Uterus (tissue), 3 donors: ENCODE measurements at regions not wholly inside any gene's neighbourhood (a gene's known extent, or its start where the extent isn't known, plus 50 kb on each side); places are given as distances from the start of the nearest gene placed in this dataset.

Experiments used
- DNase-seq, 2 donors: peaks; one replicate each; pipeline ENCODE4 v3.0.0-alpha.2; 2019 to 2020
- H3K27ac ChIP-seq, 2 donors: fragments of 200-600 bp; sonication (generic); 1 replicate in 1 of 2; 2 replicates in 1 of 2; pipeline ENCODE4 v1.5.1; 2016 to 2018
- H3K27me3 ChIP-seq, 2 donors: fragments of 200-600 bp; sonication (generic); one replicate each; pipeline ENCODE4 v1.5.1; 2018 to 2019; ENCODE audit warnings: control low read depth in 1 of 2
- H3K36me3 ChIP-seq, 2 donors: fragments of 200-600 bp; sonication (generic); one replicate each; pipeline ENCODE4 v1.5.1; 2019; ENCODE audit warnings: control low read depth in 1 of 2
- H3K4me1 ChIP-seq, 2 donors: fragments of 200-600 bp; sonication (generic); one replicate each; pipeline ENCODE4 v1.5.1; 2018 to 2019; ENCODE audit warnings: control low read depth in 1 of 2
- H3K4me3 ChIP-seq, 2 donors: fragments of 200-600 bp; sonication (generic); 1 replicate in 1 of 2; 2 replicates in 1 of 2; pipeline ENCODE4 v1.5.1; 2018 to 2019; ENCODE audit warnings: mild to moderate bottlenecking in 1 of 2
- H3K9me3 ChIP-seq, 2 donors: fragments of 200-600 bp; sonication (generic); one replicate each; pipeline ENCODE4 v1.5.1; 2019; ENCODE audit warnings: control low read depth in 1 of 2
- CTCF ChIP-seq, 4 experiments: fragments of 200-600 bp in 2 of 4; fragments of 450-650 bp in 2 of 4; sonication (generic) in 2 of 4; IDR thresholded peaks; one replicate each; pipeline ENCODE4 v1.5.1; 2016 to 2019; ENCODE audit warnings: antibody characterized with exemption in 4 of 4, mild to moderate bottlenecking in 2 of 4, moderate library complexity in 1 of 4
- POLR2A ChIP-seq, 2 donors: fragments of 450-650 bp; IDR thresholded peaks; one replicate each; pipeline ENCODE4 v1.6.1; 2016; ENCODE audit warnings: antibody characterized with exemption in 2 of 2, mild to moderate bottlenecking in 1 of 2, moderate library complexity in 1 of 2
- intact Hi-C: fragments of 100-400 bp; cut with DNase I; formaldehyde crosslinking; loops from one replicate; pipeline ENCODE4 v1.15.1; 2023; ENCODE audit warnings: low total_unique reads
- donor health status: DM: yes; HTN: yes; CAD: no.

GRCh38 chr5:68739752-68740151 is 354.1 kb upstream of the SLC30A5 start:
- H3K27me3 ChIP-seq, result no peaks in the 10 kb centered on the region
- H3K9me3 ChIP-seq, result no peaks in the 10 kb centered on the region
- no peak for TF ChIP-seq POLR2A (IDR thresholded peaks at IDR 0.05)
- TF ChIP-seq CTCF (IDR thresholded peaks at IDR 0.05), result no peak
- no peak for DNase-seq
- intact Hi-C loops, result no loop called here
- H3K27ac ChIP-seq, result no peak overlapping the region
- H3K4me3 ChIP-seq, result no peak overlapping the region
- no peaks in the 10 kb centered on the region for H3K4me1 ChIP-seq
- H3K36me3 ChIP-seq, result no peaks in the 10 kb centered on the region

- no peaks in the 10 kb centered on the region for H3K9me3 ChIP-seq
- H3K36me3 ChIP-seq, result no peaks in the 10 kb centered on the region
- H3K4me1 ChIP-seq, result no peaks in the 10 kb centered on the region
- intact Hi-C loops, result no loop called here
- no peak for TF ChIP-seq POLR2A (IDR thresholded peaks at IDR 0.05)
- TF ChIP-seq CTCF (IDR thresholded peaks at IDR 0.05), result no peak
- H3K27ac ChIP-seq, result no peak overlapping the region
- H3K4me3 ChIP-seq, result no peak overlapping the region
- H3K27me3 ChIP-seq, result no peaks in the 10 kb centered on the region
- DNase-seq, result no peak
These were observed 353.4 kb upstream of the SLC30A5 start for GRCh38 chr5:68740226-68740910.

- Histone ChIP-seq H3K9me3 (no peaks in the 10 kb centered on the region), H3K36me3 (no peaks in the 10 kb centered on the region), H3K27ac (peak overlapping the region in 1 of 2 donors; percentile 54), H3K4me3 (no peak overlapping the region), H3K4me1 (no peaks in the 10 kb centered on the region), H3K27me3 (no peaks in the 10 kb centered on the region)
- TF ChIP-seq CTCF (IDR thresholded peaks at IDR 0.05), result no peak
- TF ChIP-seq POLR2A (IDR thresholded peaks at IDR 0.05), result no peak
- intact Hi-C loops, result no loop called here
- DNase-seq, result no peak
These were observed 349.6 kb upstream of the SLC30A5 start for GRCh38 chr5:68744206-68744605.

GRCh38 chr5:68745448-68745847 is 348.4 kb upstream of the SLC30A5 start:
- TF ChIP-seq POLR2A (IDR thresholded peaks at IDR 0.05) (no peak), CTCF (IDR thresholded peaks at IDR 0.05) (peak in 1 of 4 experiments; percentile 38)
- no peak for DNase-seq
- Histone ChIP-seq H3K36me3 (no peaks in the 10 kb centered on the region), H3K27ac (peak overlapping the region; percentile 53 to 54), H3K4me1 (no peaks in the 10 kb centered on the region), H3K9me3 (no peaks in the 10 kb centered on the region), H3K27me3 (no peaks in the 10 kb centered on the region), H3K4me3 (no peak overlapping the region)
- intact Hi-C loops, result no loop called here

- Histone ChIP-seq H3K4me1 (no peaks in the 10 kb centered on the region), H3K27me3 (no peaks in the 10 kb centered on the region), H3K9me3 (no peaks in the 10 kb centered on the region), H3K36me3 (no peaks in the 10 kb centered on the region), H3K27ac (peak overlapping the region; percentile 53 to 54), H3K4me3 (no peak overlapping the region)
- TF ChIP-seq CTCF (IDR thresholded peaks at IDR 0.05) (no peak), POLR2A (IDR thresholded peaks at IDR 0.05) (no peak)
- intact Hi-C loops, result no loop called here
- no peak for DNase-seq
These were observed 347.6 kb upstream of the SLC30A5 start for GRCh38 chr5:68746220-68746619.
